HG02970 (cell line): ENCODE measurements at regions not wholly inside any gene's neighbourhood (a gene's known extent, or its start where the extent isn't known, plus 50 kb on each side); places are given as distances from the start of the nearest gene placed in this dataset.

Experiments
- ATAC-seq: cut with Tn5 transposase; IDR thresholded peaks from one replicate; pipeline ENCODE4 v1.9.1; 2021; ENCODE audit warnings: mild to moderate bottlenecking, moderate library complexity, moderate number of reproducible peaks; ENCODE audit not compliant: unreplicated experiment, low FRiP score

DNA sequence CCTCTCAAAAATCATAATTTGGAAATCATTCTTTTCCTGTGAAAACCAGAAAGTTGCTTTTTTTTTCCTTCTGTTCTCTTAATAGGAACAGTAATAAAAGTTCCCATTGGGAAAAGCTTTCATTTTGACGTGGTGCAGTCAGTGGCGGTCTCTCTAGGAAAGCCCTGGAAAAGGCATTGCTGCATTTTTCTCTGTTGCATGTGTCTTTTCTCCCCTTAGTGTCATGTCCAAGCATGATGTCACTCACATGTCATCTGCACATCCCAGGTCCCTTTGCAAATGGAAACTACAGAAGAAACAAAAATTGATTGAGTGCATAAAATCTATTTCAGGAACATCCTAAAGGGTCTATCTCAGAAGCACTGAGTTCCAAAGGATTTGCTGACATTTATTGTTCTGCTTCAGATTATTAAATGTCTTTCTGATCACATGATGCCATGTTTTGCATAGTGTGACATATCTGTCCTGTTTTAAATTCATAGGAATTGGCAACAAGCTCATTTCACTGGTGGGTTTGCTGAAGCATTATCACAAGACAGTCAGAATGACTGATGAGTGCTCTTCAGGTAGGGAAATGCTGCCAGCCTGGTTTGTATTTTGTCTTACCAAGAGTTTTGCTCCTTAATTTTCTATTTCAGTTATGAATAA is 208.7 kb downstream of the SOX4 start:
- ATAC-seq: no peak

DNA sequence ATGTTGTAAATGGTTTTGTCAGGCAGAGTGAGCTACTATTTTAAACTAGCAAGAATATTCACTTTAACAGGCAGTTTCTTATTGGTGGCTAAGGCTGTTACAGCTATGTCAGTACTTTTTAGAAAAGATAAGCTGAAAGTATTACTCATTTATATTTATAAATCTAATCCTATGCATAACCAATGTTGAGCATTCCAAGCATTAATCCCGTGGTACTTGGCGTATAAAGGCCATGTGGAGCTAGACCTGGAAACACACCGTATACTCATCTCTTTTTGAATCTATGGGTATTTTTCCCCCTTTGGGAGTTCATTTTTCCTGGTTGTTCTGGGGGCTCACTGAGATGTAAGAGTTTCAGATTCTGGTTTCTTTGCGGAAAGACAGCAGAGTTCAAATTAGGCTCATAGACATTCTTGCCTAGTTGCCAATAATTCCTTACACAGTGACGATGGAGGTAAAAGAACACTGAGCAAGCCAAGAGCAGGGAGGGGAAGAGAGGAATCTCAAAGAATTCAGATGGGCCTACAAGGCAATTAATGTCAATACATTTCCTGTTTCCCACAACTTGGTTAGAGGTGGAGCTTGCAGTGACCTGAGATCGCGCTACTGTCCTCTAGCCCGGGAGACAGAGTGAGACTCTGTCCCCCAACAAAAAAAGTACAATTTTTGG is 211.5 kb downstream of the SOX4 start:
- no peak for ATAC-seq

DNA sequence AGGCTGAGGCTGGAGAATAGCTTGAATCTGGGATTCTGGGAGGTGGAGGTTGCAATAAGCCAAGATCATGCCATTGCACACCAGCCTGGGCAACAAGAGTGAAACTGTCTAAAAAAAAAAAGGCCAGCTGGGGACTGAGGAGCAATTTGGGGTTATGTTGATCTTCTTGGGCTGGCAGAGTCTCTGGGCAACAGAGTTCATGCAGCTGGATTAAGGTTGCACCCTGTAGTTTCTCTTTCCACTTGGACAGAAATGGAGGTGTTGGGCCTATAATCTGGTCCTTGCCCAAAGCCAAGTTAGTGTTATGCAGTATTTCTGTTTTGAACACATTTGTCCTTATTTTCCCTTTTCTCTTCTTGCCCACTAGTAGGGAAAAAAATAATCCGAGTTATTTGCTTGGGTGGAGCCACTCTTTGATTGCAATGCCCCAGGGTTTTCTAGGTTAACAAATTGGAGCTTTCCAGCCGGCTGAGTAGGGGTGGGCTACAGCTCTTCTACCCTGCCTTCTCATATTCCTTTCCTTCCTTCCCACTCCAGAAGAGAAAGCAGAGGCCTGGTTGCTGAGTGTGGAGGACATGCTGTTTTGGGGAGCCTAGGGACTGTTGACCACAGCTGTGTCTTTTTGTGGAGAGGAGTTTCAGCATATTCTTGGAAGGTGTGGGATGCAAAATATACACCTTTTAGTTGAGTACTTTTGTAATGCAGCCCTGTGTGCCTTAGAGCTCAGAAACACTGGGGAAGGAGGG is 213.9 kb downstream of the SOX4 start:
- no peak for ATAC-seq

DNA sequence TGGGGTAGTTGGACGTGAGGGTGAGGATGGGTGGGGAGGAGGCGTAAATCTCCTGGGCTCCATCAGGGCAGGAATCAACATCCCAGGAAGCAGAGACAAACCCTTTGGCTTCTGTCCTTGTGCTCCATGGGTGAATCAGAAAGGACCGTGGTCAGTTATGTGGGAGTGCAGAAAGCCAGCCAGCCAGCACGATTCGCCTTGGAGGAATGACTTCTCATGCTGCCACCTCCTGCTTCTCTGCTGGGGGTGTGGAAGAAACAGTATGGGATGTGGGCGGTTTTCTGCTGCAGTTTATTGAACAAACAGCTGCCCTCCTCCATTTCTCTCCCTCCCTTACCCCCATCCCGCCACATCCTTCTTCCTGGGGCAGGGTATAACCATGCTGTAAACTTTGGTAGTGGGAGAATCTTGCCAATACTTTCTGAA is 214.5 kb downstream of the SOX4 start:
- no peak for ATAC-seq

DNA sequence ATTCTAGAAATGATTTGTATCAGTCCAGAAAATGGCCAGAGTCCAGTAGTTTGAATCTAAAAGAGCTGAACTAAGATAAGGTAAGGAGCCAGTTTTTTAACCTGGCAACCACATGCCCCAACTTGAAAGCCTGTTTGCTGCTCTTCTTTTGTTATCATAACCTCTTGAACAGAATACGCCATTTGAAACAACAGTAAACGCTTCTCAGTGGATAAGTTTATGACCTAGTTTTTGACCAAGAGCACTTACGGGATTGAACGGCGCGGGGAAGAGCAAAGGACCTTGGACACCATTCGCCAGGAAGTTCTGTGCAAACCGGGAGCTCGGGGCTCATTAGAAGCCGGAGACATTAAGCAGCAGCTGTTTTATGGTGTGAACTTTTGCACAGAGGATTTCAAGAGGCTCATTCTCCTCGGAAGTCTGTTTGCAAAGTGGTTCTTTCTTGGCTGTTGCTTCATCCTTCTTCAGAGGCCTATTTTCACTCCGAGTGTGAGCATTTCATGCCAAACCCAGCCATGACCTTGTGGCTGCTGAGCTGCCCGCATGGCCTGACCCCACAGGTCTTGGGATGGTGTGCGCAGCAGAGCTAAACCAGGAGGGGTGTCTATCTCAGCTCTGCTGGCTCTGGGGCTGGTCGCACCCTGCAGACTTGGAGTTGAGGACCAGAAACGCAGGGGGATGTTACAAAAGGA is 215.1 kb downstream of the SOX4 start:
- ATAC-seq: no peak

DNA sequence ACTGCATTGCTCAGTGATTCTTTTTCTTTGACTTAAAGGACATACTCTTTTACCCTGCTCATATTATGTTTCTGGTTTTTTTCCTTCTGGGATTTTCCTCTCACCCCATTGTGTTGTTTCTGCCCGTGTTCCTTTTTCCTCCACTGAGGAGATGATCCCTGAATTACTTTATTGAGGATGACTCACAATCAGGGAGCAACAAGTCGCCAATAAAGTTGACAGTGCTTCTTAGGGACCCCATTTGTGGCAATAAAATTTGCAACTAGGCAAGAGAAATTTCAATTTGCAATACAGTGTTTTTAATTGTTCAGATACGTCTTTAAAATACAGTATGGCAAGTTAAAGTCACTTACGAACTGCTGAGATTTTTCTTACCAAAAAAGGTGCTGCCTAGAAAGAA is 217.9 kb downstream of the SOX4 start:
- no peak for ATAC-seq

DNA sequence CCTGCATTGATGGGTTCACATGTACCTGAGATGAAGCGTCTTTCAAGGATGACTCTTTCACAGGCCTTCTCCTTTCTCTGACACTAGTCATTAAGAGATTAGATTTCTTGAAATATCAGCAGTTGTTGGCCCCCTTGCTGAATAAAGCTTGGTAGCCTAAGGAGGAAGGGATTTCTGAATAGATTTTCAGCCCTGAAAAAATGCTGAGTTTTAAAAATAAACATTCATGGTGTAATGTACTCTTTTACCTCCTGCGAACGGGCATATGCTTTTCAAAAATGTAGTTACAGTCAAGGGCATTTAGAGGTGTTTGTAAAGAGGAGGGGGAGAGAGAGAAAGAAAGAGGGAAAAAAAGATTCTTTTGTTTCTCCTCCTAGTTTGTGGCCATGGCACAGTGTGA is 222.7 kb downstream of the SOX4 start:
- no peak for ATAC-seq

DNA sequence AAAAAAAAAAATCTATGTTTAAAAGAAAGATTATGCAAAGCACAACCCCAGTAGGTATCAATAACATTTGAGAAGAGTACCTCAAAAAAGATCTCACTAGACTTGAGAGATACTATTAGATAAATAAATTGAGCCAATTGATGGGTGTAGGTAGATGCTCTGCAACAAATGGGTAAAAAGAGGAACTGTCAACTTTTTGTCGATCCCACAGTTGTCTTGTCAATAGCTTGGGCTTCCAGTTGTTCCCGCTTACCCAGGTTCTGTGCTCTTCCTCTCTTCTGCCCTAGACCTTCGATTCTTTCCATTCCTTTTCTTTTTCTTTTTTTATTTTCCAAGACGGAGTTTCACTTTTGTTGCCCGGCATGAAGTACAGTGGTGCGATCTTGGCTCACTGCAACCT is 226.9 kb downstream of the SOX4 start:
- ATAC-seq: no peak

DNA sequence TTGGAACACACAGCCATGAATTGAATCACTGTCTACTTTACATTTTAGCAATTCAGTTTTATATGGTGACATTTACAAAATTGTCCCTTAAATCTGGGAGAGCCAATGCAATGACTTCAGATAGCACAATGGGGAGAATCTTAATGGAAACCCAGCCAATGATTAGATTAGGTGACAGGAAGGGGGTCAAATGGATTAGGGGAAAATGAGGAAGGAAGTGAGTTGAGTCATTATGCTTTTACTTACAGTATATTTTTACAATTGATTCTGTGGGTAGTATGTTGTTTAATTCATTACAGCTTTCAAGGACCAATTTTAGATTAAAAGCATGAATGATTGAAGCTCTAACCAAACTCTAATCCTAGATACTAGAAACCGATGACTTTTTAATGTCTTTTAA is 229.8 kb downstream of the SOX4 start:
- no peak for ATAC-seq

DNA sequence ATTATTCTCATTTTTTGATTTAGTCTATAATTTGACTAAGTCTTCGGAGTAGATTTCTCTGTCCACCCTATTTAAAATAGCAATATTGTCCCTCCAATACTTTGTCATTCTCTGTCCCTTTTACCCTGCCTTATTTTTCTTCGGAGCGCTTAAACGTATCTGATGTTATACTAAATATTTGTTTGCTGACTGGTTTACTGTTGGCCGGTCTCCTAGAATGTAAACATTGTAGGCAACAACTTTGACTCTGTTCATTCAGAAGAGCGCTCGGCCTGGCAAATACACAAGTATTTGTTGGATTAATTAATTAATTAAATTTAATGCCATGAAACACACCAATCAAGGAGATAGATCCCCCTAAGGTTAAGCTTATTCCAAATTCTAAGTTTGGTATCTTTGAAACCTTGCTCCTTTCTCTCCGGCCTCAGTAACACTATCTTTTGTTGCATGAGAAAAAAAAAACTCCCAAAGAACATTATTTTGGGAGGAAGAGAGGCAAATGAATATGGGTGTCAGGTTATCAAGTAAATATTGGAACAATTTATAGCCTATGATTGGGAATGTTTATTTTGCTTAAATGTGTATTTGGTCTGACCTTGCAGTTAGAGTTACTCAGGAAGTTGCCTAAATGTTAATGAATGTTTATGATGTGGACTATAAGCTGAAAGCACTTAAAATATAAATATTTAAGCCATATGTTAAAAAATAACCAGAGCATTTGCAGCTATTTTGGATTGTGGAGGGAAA is 231.1 kb downstream of the SOX4 start:
- no peak for ATAC-seq

DNA sequence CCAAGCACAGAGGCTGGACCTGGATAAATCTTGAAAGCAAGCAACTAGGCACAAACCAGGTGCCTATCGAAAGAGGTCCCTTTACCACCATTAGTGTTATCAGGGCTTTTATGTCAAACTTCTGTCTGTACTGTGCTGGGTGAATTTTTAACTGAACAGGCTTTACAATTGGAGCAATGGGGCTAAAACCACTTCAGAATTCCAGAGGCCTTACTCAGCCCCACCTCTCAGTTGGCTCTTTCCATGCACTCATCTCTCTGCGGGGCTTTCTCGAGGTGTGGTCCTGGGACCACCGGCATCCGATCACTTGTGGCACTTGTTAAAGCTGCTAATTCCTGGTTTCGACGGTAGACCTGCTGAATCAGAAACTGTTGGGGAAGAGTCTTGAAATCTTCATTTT is 232.5 kb downstream of the SOX4 start:
- no peak for ATAC-seq

DNA sequence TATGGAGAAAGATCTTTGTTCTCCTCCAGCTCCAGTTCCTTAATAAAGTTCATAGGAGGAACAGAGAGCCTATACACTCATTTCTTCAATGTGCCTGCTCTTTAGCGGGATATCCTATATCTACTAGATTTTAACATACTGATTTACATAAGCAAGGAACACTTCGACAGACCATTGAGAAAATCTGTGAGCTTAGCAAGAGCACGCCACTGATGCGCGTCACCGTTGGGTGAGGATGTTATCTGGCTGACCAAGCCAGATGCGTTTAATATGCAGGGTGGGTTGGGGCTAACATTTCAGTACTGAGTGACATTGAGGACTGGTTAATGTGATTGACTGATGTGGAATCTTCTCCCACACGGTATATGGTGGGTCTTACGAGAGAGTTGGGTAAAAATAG is 233.4 kb downstream of the SOX4 start:
- no peak for ATAC-seq

DNA sequence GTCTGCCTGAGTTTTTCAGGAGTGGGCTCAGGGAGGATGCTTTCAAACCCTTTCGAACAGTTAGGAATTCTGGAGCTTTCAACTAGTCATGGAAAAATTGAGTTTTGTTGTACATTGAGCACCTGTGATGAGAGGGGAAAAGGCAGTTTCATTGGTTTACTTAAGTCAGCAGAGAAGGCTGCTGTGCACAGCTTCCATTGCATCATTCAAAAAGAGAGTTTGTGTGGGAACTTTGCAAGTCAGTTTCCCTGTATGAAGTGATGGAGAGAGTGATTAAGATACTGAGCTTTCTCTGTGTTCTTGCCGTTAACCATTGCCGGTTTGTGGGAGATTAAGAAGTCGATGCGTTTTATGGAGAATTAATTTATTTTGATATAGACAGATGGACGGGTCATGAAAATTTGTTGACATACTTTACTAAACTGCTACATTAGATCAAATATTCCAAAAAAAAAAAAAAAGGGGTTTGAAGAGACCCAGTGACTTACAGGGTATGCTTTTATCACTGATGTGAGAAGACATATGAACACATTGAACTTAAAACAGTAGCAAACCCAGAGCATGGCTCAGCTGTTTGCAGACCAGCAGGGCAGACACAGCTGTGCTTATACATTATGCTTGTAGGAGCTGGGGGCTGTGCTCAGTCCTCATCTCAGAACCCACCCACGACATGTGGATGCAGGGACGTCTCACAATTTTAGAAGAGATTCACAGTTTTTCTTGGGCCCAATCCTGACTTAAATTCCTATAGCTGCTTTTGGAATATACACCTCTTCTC is 234.1 kb downstream of the SOX4 start:
- no peak for ATAC-seq

DNA sequence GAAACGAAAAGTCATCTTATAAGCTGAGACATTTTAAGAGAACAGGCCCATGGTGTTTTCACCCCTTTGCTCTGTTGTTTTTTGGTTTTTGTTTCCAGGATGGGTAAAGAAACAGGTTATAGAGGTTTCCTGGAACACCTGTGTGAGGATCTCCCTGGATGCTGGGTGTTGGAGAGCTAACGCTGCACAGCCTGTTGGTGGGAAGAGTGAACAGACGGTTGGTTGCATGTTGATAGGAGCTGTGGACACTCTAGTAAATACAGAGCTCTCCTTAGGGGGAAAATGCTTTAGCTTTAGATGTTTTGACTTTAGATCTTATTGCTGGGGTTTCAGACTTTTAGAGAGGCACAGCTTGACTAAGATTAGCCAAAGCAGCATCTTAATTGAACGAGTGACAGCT is 235.2 kb downstream of the SOX4 start:
- ATAC-seq: no peak

DNA sequence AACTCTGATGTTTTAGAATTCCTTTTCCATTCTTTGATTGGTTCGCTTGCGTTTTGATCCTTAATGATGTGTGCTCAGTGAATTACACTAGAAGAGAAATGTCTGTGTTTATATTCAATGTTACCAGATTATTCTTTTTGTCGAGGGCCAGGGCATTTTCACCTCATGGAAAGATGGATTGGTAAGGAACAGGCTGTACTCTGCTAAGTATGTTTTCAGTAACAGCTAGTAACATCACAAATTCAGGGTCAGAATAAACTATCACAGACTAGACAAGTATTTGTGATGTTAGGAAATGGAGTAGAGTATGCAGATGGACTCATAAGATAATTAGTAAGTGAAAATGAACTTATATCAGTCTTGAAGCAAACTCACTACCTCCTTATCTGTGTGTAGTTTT is 235.6 kb downstream of the SOX4 start:
- no peak for ATAC-seq

DNA sequence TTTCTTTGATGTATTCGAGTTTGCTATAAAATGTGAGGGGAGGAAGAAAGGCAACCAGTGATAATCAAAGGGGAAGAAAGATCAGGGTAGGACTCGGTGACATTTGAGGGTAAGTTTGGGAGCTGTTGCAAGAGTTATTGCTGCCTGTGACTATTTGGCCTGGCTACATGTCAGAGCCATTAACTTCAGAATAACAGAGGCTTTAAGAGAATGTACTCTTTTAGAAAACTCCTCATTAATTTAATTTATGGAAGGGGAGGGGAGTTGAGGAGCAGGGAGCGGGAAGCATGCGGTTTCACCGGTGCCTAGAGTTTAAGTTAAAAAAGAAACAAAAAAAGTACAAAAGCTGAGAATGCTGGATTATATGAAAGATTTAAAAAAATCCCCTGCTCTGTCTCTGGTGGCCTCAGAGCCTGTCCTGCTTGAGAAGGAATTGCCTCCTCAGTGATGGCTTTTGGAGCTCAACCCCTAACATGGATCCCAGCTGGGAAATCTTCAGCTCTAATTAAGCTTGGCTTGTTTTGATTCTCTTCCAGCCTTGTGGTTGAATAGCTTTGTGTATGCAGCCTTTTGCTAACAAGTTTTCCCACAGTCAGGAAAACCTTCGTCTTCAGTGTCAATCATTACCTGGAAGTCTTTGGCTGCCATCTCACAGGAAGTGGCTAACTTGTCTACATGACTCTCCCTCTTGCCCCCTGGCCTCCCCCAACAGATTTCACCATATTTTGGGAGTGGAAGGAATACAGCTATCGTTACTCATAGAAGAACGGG is 238.2 kb downstream of the SOX4 start:
- no peak for ATAC-seq

DNA sequence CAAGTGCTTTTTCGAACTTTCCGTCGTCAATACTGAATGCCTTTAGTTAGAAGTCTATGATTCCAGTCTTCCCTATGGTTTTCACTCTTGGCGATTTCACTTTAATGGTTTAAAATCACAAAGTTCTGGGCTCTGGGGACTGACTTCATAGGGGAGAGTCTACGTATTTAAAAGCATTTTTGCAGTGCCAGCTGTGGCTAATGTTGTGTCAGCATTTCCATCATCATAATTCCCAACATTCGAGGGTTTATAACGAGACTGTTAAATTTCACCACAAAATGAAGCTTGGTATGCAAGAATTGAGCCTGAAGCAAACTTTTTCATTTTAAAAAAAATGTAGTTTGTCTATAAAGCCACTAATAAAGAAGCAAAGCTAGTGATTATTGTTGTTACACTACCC is 242.7 kb downstream of the SOX4 start:
- no peak for ATAC-seq

DNA sequence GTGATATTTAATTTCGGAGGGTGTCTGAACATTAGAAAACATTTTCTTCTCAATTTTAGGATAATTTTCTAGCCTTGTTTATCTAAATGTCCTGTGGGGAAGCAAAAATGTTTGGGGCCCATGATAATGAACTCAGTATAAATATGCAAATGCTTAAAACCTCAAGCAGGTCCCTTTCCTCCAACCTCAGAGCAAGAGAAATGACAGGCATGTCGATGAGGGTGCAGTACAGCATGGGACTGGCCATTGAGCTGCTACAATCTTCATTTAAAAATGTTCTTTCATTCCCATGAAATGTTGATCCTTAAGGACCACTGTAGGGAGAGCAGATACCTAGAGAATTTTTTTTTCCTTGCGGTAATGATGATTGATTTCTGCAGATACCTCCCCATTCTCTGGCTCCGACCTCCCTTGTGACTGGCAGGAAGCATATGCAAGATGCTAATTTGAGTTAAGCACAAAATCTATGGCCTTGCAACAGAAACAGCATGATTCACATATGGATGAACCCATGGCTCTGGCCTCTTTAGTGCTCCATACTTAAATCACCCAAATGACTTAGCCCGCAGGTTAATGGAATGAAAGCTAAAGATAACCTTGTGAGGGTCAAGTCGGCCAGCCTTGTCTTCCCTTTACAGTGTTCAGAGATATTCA is 243.3 kb downstream of the SOX4 start:
- ATAC-seq: no peak

DNA sequence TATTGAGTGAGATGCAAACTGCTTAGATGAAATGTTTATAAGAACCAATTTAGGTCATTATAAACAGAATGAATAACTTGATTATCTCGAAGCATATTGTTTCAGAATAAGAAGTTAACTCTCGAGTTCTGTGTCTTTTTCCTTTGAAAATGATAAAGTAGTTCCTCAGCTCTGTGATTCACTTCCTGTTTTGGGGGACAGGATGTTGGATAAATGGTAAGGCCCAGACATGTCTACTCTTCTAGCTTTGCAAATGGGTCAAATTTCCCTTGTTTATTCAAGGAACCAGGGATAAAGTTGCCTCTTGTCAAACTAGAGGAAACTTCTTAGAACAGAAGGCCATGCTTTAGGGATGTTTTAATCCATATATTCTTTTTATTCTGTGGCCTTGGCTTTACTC is 246.9 kb downstream of the SOX4 start:
- no peak for ATAC-seq
